ENCODE measurements at regions not wholly inside any gene's neighbourhood (a gene's known extent, or its start where the extent isn't known, plus 50 kb on each side); places are given as distances from the start of the nearest gene placed in this dataset.
"Not testable (repeated sequence)": the region's sequence is repeated elsewhere in the genome, so short reads cannot be mapped to it uniquely, and the experiment has no call there.

DNA sequence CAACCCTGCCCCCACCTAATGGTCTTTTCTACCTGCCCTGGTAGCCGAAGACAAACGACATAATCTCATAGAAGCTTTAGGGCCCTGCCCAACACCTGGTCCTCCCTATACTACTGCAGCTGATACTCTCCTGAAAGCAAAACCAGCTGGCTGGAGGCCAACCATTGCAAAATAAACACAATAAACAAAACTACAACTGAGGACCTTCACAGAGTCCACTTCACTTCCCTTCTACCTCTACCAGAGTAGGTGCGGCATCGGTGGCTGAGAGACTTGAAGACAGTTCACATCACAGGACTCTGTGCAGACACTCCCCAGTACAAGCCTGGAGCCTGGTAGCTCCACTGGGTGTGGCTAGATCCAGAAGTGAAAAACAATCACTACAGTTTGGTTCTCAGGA, 476.2 kb downstream of the MMUT start:
- DNase-seq: no peak

DNA sequence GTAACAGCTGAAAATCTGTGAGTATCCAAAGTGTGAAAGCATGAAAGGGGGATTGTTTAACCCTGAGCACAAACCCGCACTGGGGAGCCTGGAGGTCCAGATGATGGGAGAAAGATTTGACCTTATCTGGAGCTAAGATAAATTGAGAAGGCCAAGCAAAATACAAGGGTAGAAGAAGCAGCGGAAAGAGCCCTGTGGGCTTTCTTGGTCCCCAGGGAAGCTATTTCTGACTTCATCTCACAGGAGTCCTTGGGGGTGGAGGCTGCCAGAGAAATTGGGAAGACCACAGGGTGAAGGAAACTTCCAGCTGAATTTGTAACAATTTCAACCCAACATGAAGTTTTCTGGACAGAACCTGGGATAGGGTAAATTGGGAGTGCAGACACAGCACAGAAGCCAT, 476.9 kb downstream of the MMUT start:
- no peak for DNase-seq

DNA sequence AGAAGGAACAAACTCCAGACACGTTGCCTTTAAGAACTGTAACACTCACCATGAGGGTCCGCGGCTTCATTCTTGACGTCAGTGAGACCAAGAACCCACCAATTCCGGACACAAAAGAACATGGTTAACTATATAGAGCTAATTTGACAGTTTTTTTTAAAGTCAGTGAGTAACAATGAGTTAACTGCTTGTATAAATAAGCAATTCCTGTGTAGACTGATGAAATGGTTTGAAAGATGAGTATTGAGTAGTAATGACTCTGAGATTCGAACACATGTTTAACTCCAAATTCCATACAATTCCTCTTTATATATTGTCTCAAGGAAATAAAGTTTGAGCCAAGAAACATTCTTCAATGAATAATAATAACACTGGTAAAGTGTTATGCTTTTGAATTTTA, 478.0 kb downstream of the MMUT start:
- no peak for DNase-seq

DNA sequence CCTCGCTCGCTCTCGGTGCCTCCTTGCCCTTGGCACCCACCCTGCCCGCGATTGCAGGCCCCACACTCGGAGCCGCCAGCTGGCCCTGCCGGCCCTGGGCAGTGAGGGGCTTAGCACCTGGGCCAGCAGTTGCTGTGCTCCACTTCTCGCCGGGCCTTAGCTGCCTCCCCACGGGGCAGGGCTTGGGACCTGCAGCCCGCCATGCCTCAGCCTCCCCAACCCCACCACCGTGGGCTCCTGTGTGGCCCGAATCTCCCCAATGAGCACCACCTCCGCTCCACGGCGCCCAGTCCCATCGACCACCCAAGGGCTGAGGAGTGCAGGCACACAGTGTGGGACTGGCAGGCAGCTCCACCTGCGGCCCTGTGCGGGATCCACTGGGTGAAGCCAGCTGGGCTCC, 479.1 kb downstream of the MMUT start:
- not testable (repeated sequence) for DNase-seq

DNA sequence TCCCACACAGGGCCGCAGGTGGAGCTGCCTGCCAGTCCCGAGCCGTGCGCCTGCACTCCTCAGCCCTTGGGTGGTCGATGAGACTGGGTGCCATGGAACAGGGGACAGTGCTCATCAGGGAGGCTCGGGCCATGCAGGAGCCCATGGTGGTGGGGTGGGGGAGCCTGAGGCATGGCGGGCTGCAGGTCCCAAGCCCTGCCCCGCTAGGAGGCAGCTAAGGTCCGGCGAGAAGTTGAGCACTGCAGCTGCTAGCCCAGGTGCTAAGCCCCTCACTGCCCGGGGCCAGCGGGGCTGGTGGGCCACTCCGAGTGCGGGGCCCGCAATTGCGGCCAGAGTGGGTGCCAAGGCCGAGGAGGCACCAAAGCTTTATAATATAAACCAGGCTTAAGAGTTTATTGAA, 479.7 kb downstream of the MMUT start:
- no peak for DNase-seq

DNA sequence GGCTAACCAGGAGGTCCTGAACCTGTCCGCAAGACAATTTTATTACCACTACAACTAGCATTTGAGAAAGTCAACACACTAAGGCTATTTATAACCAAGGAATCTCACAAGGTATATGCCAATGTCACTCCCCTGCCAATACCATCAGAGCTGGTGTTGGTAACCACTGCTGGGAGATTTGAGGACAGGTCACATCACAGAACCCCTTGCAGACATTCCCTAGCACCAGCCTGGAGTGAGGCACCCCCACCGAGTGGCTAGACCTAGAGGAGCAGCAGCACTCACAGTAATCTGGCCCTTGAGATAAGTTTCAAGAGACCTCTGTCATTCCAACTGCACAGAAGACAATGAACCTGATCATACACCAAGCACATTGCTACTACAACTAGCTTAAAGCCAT, 483.2 kb downstream of the MMUT start:
- no peak for DNase-seq

DNA sequence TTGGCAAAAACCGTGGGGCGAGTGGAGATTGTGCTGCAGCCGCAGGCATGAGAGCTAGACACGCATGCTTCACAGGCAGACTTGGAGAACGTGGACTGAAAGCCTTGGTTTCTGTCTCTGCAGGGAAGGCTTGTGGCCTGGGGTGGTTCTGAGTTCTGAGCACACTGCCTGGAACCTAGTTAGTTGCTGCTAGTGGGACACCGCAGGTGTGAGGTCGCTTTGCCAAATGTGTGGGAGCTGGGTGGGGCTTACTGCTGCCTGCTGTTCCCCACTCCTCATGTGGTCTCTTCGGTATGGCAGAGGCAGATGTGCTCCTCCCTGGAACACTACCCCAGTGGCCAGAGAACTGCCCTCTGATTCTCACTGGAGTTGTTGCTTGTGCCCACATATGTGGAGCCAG, 484.0 kb downstream of the MMUT start:
- no peak for DNase-seq

DNA sequence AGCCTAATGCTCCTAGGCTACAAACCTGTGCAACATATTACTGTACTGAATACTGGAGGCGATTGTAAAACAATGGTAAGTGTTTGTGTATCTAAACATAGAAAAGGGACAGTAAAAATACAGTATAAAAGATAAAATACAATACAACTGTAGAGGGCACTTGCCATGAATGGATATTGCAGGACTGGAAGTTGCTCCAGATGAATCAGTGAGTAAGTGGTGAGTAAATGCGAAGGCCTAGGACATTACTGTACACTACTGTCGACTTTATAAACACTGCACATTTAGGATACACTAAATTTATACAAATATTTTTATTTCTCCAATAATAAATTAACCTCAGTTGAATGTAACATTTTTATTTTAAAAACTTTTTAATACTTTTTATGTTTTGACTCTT, 485.0 kb downstream of the MMUT start:
- no peak for DNase-seq

DNA sequence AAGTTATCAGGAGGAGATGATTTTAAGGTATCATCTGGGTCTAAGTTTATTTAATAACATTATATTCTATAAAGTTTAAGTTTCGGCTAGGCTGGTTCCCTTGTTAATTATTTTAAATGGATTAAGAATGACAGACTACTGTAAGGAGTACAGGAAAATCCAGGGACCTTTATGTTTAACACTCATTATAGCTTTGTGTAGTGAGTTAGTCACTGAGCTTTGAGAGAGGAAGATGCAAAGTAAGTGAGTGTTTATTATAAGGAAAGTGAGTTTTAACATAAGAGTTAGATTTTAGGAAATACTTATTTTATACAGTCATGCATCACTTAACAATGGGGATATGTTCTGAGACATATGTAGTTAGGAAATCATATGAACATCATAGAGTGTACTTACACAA, 485.5 kb downstream of the MMUT start:
- no peak for DNase-seq

DNA sequence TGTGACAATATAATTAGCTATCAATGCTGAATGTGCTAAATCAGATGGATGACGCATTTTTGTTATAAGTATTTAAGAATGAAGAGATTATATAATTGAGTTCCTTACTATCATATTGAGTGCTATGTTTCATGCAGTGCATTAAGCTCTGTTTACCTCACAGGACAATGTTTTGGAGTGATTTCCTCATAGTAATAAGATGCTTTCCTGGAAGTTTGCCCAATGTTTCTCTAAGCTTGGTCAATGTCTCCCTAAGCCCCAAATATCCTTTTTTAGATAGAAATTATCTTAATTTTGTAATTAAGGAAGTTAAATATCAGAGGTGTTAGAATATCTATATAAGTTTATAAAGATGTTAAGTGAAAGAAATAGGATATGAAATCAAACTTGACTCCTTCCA, 489.6 kb downstream of the MMUT start:
- DNase-seq: no peak

DNA sequence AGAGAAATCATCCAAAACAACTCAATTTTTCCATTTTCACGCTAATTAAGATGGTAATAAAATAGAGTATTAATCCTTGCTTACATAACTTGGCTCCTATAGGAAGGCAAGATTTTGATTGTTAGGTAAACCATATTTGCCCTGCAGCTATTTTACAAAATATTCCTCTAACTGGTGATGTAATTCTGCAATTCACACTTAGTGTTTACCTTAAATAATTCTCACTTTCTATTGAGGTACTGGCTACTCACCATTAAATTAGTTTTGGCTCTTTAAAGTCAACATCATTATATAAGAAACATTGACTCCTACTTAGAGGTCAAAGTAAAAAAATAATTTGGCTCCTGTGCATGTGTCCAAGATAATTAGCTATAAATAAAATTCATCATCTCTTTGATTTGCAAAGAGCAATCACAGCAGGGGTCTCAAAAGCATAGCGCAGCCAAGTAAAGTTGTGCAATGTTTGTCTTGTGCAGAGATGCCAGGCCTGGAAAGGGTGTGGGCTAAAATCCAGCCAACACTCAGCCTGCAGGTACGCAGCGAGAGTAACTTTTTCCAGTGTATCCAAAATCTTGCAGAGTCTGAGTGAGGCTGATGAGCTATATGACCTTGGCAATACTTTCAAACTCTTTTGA, 501.2 kb downstream of the MMUT start:
- no peak for DNase-seq

DNA sequence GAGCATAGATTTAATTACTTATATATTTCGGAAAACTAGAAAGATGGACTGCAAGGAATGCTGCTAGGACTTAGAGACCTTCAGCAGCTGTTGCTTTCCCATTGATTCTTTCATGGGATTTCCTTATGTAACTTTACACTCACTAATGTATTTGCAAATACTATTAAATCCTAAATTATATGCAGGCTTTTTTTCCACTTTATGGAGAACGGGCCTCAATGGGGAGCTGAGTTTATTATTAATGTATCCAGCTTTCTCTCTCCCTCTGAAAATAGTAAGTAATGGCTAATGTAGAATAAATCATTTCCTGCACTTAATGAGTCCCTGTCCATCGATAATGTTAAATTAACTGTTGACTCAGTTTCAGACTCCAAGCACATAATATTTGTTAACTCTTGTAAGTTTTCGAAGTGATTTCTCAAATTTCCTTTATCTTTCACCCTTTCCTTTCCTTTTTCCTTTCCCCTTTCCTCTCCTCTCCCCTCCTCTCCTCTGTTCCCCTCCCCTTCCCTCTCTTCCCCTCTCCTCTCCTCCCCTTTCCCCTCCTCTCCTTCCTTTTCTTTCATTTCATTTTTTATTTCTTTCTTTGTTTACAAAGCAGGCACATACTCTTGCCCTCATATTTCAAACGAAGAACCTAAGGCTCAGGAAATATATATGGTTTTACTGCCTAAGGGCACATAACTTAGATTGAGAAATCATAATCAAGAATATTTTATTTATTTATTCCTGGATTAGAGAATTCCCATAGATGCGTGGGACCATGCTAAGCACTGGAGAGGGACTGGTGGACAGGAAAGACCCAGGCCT, 503.6 kb downstream of the MMUT start:
- DNase-seq: no peak

DNA sequence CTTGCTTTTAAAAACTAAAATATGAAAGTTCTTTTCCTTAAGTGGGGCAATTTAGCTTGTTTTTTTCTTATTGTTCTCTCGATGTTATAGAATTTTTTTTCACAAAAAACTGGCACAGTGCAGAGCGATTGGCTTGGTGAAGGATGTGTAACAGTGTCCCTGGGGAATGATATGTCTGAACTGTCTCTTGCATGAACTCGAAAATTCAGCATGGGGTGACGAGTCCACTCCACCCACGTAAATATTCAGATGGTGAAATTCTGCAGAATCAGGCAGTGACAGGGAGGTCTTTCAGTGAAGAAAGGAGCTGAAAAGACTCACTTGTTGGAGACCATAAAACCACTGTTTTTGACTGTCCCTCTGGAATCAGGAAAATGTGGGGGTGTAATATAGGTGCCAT, 505.3 kb downstream of the MMUT start:
- no peak for DNase-seq

DNA sequence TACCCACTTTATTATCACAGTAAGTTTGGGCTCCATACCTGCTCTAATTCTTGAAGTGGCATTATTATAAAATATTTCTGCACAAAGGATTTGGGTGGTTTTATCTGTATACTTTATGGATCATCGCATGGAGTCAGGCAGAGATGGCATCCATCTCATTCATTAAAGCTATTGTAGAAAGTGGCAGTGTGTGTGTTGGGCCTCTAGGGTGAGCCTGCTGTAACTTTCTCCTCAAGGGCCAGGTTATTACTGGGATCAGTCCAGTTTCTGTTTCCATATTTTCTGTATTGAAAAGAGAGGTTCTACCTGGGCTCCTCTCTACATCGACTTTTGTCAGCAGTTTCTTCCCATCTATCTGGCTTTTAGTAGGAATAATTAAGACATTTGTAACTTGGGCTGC, 511.1 kb downstream of the MMUT start:
- DNase-seq: no peak

DNA sequence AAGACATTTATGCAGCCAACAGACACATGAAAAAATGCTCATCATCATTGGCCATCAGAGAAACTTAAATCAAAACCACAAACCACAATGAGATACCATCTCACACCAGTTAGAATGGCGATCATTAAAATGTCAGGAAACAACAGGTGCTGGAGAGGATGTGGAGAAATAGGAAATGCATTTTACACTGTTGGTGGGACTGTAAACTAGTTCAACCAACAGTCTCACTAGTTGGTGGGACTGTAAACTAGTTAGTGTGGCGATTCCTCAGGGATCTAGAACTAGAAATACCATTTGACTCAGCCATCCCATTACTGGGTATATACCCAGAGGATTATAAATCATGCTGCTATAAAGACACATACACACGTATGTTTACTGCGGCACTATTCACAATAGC, 518.8 kb downstream of the MMUT start:
- DNase-seq: not testable (repeated sequence)

DNA sequence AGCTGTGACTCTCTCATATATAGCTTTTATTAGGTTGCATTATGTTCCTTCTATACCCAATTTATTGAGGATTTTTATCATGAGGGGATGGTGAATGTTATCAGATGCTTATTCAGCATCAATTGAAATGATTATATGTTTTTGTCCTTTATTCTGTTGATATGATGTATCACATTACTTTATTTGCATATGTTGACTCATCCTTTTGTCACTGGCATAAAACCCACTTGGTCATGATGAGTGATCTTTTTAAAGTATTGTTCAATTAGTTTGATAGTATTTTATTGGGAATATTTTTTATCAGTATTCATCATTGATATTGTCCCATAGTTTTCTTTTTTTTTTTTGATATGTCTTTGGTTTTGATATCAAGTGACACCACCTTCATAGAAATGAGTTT, 529.9 kb downstream of the MMUT start:
- DNase-seq: no peak

DNA sequence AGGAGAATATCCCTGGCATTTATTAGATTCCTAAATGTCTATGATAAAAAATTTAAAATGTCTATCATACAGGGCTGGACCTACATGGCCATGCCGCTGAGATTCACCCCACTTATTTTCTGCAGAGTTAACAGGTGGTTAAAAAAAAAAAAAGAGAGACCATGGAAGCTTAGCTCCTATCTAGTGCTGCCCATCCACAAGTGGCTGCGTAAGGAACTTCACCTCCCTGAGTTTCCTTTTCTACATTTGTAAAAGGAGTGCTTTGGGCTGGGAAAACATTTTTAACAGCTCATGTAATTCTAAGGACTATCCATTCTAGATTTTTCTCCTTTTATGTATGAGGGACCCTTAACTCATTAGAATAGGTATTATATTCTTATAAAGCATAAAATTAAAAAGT, 534.1 kb downstream of the MMUT start:
- no peak for DNase-seq

DNA sequence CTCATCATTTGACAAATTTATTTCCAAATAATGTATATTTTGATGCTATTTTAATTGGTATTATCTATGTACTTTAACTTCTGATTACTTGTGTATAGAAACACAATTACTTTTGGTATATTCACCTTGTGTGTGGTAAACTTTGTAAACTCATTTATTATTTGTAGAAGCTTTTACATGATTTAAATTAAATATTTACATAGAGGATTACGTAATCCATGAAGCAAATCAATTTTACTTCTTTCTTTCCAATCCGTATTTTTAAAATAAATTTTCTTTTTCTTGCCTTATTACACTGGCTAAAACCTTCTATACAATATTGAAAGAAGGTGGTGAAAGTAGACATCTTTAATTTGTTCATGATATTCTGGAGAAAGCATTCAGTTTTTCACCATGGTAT, 540.2 kb downstream of the MMUT start:
- no peak for DNase-seq

DNA sequence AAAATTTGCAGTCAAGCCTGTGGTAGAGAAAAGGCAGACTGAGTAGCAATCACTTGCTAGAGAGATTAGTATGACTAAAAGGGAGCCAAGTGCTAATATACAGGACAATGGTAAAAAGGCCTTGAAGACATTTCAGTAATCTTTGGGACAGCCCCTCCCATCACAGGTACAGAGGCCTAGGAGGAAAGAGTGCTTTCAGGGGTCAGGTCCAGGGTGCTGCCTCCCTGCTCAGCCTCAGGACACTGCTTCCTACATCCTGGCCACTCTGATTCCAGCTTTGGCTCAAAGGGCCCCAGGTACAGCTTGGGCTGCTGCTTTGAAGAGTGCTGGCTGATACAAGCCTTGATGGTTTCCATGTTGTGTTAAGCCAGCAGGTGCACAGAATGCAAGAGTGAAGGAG, 543.5 kb downstream of the MMUT start:
- no peak for DNase-seq

DNA sequence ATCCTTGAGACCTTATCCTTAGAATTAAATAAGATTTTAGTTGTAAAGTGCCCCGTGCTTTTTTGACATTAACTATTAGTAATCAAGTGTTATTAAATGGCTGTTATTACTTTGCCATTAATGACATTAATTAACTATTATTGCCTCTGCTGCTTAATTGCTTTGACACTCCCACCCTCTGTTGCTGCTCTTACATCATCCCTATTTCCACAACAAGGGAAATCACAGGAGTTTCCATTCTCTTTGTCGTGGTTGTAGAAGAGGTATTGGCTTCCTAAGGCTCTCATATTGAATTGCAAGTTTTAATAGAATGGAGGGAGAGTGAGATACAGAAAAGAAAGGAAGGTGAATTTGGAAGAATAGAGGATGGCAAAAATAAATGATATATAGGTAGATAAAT, 545.8 kb downstream of the MMUT start:
- DNase-seq: no peak

DNA sequence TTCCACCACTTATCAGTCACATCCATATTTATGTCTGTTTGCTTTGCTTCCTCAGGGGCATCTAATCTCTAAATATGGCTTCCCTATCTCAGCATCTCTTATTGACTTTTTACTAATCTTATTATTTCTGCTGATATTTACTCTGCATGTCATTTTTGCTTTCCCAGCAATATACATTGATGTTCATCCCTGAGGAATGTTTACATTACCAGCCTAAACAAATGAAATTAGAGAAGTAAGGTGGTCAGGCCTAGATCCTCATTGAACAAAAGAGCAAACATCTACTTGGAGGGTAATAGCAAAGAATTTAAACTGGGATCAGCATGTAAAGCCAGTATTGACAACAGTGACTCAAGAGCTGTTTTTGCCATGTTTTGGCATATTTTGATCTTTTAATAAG, 546.4 kb downstream of the MMUT start:
- no peak for DNase-seq

DNA sequence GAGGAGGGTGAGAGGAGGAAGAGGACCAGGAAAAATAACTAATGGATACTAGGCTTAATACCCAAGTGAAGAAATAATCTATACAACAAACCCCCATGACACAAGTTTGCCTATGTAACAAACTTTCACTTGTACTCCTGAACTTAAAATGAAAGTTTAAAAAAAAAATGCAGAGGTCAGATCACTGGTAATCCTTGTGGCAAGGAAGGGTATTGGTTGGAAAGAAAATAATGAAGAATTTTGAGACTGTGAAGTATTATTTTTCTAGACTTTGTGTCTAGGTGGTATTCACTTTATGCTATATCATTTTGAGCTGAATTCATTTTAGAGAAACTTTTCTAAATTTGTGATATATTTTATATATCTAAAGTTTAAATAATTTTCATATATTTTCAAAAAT, 547.5 kb downstream of the MMUT start:
- no peak for DNase-seq

DNA sequence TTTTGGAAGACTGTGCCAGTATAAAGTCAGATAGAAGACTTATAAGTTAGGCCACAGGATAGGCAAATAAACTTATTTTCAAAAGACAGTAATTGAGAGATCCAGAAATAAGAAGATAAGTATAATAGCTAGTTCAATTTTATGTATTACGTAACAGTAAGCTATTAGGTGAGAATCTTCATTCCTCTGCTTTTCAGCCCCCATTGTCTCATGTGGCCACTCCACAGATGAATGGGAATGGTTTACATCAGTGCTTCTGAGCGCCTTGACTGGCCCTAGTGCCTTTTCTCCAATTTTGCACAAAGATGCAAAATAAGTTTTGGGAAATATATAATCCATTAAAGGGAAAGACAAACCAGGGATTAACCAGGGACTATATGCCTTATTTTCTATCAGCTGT, 550.5 kb downstream of the MMUT start:
- no peak for DNase-seq

DNA sequence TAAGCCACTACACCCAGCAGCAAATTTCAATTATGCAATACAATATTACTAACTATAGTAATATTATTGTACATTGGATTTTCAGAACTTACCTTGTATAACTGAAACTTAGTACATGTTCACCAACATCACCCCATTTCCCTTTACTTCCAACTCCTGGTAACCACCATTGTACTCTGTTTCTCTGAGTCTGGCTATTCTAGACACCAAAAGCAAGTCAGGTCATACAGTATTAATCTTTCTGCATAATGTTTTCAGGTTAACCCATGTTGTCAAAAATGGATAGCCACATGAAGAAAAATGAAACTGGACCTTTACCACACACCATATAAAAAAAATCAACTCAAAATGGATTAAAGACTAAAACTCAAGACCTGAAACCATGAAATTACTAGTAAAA, 558.2 kb downstream of the MMUT start:
- DNase-seq: no peak

DNA sequence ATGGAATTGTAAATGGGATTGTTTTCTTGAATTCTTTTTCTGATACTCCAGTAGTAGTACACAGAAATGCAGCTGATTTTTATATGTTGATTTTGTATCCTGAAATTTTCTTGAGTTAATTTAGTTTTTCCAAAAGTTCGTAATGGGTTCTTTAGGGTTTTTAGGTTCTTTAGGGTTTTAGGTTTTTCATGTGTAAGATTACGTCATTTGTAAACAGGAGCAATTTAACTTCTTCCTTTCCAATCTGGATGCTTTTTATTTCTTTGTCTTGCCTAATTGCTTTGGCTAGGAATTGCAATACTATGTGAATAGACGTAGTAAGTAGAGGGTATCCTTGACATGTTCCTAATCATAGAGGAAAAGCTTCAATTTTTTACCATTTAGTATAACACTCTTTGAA, 568.6 kb downstream of the MMUT start:
- no peak for DNase-seq
